ENCODE measurements at regions not wholly inside any gene's neighbourhood (a gene's known extent, or its start where the extent isn't known, plus 50 kb on each side); places are given as distances from the start of the nearest gene placed in this dataset.

DNA sequence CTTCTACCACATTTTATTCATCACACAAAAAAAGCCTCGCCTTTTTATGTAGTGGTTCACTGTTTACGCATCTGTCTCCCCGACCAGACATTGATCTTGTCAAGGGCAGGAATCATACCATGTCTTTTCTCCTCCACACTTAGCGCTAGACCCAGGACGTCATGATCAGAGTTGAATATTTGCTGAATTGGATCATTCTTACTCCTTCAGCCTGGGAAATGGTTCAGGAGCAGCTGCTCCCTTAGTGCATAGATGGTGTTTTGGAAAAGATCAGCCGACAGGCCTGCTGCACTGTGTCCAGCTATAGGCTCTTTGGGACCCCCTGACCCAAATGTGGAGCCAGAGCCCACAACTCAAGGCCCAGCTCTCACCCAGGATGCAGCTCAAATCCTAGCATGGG is 249.1 kb upstream of the TMEM72 start:
- TF ChIP-seq YY1 (IDR thresholded peaks at IDR 0.05; ENCODE audit: low read depth) (no peak), CREB1 (IDR thresholded peaks at IDR 0.05; ENCODE audit: low read depth) (no peak), EP300 (IDR thresholded peaks at IDR 0.05; ENCODE audit: borderline replicate concordance) (no peak), TAF1 (IDR thresholded peaks at IDR 0.05; ENCODE audit: low read depth) (no peak), FOXM1 (IDR thresholded peaks at IDR 0.05; ENCODE audit: borderline replicate concordance, low read depth) (no peak), NFIC (IDR thresholded peaks at IDR 0.05) (no peak), TCF12 (IDR thresholded peaks at IDR 0.05; ENCODE audit: low read depth) (no peak)
- TF ChIP-seq, protein P1, sequence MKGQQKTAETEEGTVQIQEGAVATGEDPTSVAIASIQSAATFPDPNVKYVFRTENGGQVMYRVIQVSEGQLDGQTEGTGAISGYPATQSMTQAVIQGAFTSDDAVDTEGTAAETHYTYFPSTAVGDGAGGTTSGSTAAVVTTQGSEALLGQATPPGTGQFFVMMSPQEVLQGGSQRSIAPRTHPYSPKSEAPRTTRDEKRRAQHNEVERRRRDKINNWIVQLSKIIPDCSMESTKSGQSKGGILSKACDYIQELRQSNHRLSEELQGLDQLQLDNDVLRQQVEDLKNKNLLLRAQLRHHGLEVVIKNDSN (IDR thresholded peaks at IDR 0.05), result no peak

DNA sequence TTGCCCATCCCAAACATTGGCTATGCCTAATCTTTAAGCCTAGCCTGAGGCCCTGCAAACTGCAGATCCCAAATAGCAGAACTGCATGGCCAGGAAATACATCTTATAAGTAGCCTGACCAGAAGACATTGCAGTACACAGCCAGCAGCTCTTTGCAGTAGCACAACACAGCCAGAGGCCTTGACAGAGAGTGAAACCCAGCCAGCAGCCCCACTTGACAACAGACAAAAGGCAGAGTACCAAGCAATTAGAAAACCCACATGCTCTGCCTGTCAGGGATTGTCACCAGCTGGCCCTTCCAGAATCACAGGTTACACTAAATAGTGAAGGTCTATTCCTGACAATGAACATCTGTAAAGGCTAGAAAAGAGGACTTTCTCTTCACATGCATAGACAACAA is 242.8 kb upstream of the TMEM72 start:
- TF ChIP-seq RAD21 (IDR thresholded peaks at IDR 0.05; ENCODE audit: low read depth), result no peak
- TF ChIP-seq, protein P2, sequence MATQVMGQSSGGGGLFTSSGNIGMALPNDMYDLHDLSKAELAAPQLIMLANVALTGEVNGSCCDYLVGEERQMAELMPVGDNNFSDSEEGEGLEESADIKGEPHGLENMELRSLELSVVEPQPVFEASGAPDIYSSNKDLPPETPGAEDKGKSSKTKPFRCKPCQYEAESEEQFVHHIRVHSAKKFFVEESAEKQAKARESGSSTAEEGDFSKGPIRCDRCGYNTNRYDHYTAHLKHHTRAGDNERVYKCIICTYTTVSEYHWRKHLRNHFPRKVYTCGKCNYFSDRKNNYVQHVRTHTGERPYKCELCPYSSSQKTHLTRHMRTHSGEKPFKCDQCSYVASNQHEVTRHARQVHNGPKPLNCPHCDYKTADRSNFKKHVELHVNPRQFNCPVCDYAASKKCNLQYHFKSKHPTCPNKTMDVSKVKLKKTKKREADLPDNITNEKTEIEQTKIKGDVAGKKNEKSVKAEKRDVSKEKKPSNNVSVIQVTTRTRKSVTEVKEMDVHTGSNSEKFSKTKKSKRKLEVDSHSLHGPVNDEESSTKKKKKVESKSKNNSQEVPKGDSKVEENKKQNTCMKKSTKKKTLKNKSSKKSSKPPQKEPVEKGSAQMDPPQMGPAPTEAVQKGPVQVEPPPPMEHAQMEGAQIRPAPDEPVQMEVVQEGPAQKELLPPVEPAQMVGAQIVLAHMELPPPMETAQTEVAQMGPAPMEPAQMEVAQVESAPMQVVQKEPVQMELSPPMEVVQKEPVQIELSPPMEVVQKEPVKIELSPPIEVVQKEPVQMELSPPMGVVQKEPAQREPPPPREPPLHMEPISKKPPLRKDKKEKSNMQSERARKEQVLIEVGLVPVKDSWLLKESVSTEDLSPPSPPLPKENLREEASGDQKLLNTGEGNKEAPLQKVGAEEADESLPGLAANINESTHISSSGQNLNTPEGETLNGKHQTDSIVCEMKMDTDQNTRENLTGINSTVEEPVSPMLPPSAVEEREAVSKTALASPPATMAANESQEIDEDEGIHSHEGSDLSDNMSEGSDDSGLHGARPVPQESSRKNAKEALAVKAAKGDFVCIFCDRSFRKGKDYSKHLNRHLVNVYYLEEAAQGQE (IDR thresholded peaks at IDR 0.05; ENCODE audit: low read depth), result no peak
- no peak for TF ChIP-seq EGR1 (IDR thresholded peaks at IDR 0.05)
- TF ChIP-seq CREB1 (IDR thresholded peaks at IDR 0.05; ENCODE audit: low read depth), result no peak
- no peak for TF ChIP-seq TCF12 (IDR thresholded peaks at IDR 0.05; ENCODE audit: low read depth)
- no peak for TF ChIP-seq CEBPB (IDR thresholded peaks at IDR 0.05)
- no peak for TF ChIP-seq TAF1 (IDR thresholded peaks at IDR 0.05; ENCODE audit: low read depth)
- no peak for TF ChIP-seq EP300 (IDR thresholded peaks at IDR 0.05; ENCODE audit: borderline replicate concordance)
- TF ChIP-seq, protein P1 (IDR thresholded peaks at IDR 0.05), result no peak
- TF ChIP-seq TEAD4 (IDR thresholded peaks at IDR 0.05), result no peak
- TF ChIP-seq ZBTB7A (IDR thresholded peaks at IDR 0.05; ENCODE audit: low read depth), result no peak
- no peak for TF ChIP-seq FOXM1 (IDR thresholded peaks at IDR 0.05; ENCODE audit: borderline replicate concordance, low read depth)
- no peak for TF ChIP-seq YY1 (IDR thresholded peaks at IDR 0.05; ENCODE audit: low read depth)
- TF ChIP-seq, protein P3, sequence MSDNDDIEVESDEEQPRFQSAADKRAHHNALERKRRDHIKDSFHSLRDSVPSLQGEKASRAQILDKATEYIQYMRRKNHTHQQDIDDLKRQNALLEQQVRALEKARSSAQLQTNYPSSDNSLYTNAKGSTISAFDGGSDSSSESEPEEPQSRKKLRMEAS (IDR thresholded peaks at IDR 0.05), result no peak

DNA sequence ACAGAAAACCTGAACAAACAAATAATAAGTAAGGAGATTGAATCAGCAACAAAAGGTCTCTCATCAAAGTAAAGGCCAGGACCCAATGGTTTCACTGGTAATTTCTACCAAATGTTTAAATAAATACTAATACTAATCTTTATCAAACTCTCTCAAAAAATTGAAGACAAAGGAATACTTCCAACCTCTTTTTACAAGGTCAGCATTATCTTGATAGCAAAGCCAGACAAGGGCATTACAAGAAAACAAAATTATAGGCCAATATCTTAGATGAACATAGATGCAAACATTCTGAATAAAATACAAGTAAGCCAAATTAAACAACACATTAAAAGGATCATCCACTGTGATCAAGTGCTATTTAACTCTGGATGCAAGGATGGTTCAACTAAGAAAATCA is 239.8 kb upstream of the TMEM72 start:
- TF ChIP-seq, protein P1 (IDR thresholded peaks at IDR 0.05), result no peak
- TF ChIP-seq, protein P3 (IDR thresholded peaks at IDR 0.05), result no peak

DNA sequence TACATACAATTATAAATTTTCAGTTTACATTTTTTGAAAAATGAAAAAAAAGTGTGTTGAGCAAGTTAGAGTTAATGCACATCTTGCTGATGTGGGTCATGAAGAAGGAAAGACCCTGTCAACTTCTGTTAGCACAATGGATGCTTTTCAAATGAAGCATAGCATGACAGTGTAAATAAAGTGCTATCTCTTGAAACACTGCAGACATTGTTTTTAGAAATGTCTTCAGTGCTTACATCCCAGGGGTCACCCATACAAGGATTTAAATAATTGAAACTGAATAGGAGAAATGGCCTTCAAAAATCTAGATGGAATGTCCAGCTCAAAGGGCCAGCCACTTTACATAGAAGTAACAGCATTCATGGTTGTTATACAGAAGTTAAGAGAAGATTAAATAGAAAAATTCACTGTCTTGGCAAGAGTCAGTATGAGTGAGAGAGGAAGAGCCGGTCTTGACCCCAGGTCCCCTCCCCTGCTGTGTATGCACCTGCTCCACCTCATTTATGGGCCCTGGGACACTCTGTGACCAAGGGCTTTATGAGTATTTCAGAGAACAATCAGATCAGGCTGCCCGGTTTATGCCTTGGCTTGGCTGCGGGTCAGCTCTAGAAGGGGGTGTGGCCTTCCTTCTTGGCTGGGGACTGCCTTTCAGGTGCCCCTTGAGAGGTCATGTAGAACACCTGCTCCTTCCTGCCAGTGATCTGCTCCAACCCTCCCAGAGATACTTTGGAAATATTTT is 237.7 kb upstream of the TMEM72 start:
- TF ChIP-seq YY1 (IDR thresholded peaks at IDR 0.05; ENCODE audit: low read depth), result no peak
- peak; percentile 70 for TF ChIP-seq TCF12 (IDR thresholded peaks at IDR 0.05; ENCODE audit: low read depth)
- TF ChIP-seq NFIC (IDR thresholded peaks at IDR 0.05), result peak; percentile 29; the same call in 1 of the 2 replicates
- no peak for TF ChIP-seq TEAD4 (IDR thresholded peaks at IDR 0.05)
- TF ChIP-seq EP300 (IDR thresholded peaks at IDR 0.05; ENCODE audit: borderline replicate concordance), result 0 out of 2 replicates have a peak, but pooled peaks have one; percentile 8

DNA sequence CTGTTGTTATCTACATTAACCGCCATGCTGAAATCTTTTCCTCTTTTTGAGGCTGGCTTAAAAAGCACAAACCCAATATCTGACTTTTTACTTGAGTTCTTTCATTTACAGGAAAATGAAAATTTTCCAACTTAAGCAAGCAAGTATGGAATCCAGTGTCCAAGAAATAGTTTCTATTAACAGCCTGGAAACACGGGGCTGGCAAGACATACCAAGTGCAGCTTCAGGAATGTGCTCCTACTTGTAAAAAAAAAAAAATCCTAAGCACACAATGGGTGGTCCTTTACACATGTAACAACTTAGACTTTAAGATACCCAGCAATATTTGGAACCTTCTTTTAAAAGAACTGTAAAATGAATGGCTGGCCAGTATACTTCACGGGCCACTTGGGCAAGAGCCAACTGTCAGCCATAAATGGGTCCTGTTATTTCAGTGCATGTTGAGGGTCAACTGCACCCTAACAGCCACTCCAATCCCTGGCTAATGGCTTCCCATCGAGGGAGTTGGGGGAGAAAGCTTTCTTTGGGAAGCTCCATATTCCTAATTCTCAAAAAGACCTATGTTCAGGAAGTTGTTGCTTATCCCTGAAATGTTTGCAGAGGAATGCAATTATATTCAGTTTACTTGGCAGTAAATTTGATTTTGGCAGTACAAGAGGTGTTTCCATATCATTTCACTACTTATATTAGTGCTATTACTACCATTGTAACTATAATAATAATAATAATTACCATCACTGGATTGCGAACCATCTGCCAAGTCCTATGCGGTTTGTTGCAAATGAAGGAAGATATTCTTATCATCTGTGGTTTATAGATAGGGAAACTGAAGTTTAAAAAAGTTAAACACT is 236.4 kb upstream of the TMEM72 start:
- TF ChIP-seq, protein P1 (IDR thresholded peaks at IDR 0.05), result no peak
- no peak for TF ChIP-seq NFIC (IDR thresholded peaks at IDR 0.05)
- TF ChIP-seq, protein P3 (IDR thresholded peaks at IDR 0.05), result no peak
- TF ChIP-seq YY1 (IDR thresholded peaks at IDR 0.05; ENCODE audit: low read depth), result no peak
- TF ChIP-seq, protein P2 (IDR thresholded peaks at IDR 0.05; ENCODE audit: low read depth), result no peak
- no peak for TF ChIP-seq RAD21 (IDR thresholded peaks at IDR 0.05; ENCODE audit: low read depth)
- TF ChIP-seq TEAD4 (IDR thresholded peaks at IDR 0.05), result no peak
- no peak for TF ChIP-seq CEBPB (IDR thresholded peaks at IDR 0.05)
- no peak for TF ChIP-seq ZBTB7A (IDR thresholded peaks at IDR 0.05; ENCODE audit: low read depth)
- no peak for TF ChIP-seq TCF12 (IDR thresholded peaks at IDR 0.05; ENCODE audit: low read depth)
- TF ChIP-seq FOXM1 (IDR thresholded peaks at IDR 0.05; ENCODE audit: borderline replicate concordance, low read depth), result no peak
